ENCODE measurements at regions not wholly inside any gene's neighbourhood (a gene's known extent, or its start where the extent isn't known, plus 50 kb on each side); places are given as distances from the start of the nearest gene placed in this dataset.
A peak's percentile ranks its signal among the peaks of the same experiment; 100 is the strongest.

GRCh38 chr2:7428454-7429204, 511.4 kb downstream of the RNF144A start:
- Mint-ChIP-seq H3K4me1 (peaks cover 50% of the 10 kb centered on the region), H3K36me3 (no peaks in the 10 kb centered on the region), H3K27me3 (ENCODE audit: low read depth in 3 of 3) (peaks cover 0 to 1% (median 0%) of the 10 kb centered on the region in 3 donors), H3K9me3 (peaks cover 0 to 2% (median 0%) of the 10 kb centered on the region in 7 donors), H3K4me3 (peak overlapping the region in 1 of 2 donors; percentile 8), H3K27ac (peak overlapping the region in 5 of 7 donors; percentile 35 to 84 (median 66))
- Histone ChIP-seq H3K4me1 (ENCODE audit: control insufficient read depth in 1 of 2, insufficient read depth in 2 of 2, low read length in 2 of 2) (peaks cover 53 to 58% of the 10 kb centered on the region in 2 donors), H3K27ac (ENCODE audit: low read depth in 1 of 2, low read length in 2 of 2) (peak overlapping the region in 1 of 2 donors; percentile 46), H2AFZ (ENCODE audit: insufficient read depth, low read depth, low read length, poor library complexity, severe bottlenecking) (peak overlapping the region; percentile 2), H3K9me3 (replicated peaks in 1 of 2; ENCODE audit: control insufficient read depth in 1 of 2, insufficient read depth in 1 of 2, low read length in 2 of 2) (no peaks in the 10 kb centered on the region), H3K27me3 (ENCODE audit: control insufficient read depth in 2 of 2, insufficient read depth in 2 of 2, low read length in 2 of 2) (no peaks in the 10 kb centered on the region), H4K20me1 (ENCODE audit: insufficient read depth, low read length) (no peaks in the 10 kb centered on the region), H3K9ac (ENCODE audit: insufficient read depth, low read length, poor library complexity, severe bottlenecking) (no peak overlapping the region), H3K36me3 (replicated peaks in 1 of 2; ENCODE audit: control insufficient read depth in 1 of 2, insufficient read depth in 2 of 2, low read length in 2 of 2) (no peaks in the 10 kb centered on the region), H3K4me2 (replicated peaks; ENCODE audit: extremely low read depth, low read length, poor library complexity, severe bottlenecking) (no peak overlapping the region), H3K79me2 (ENCODE audit: insufficient read depth, low read length) (no peaks in the 10 kb centered on the region), H3K4me3 (replicated peaks in 1 of 3; ENCODE audit: low read depth in 2 of 3, low read length in 3 of 3) (peak overlapping the region in 1 of 3 experiments; percentile 31)
- TF ChIP-seq CTCF (IDR thresholded peaks at IDR 0.05): no peak
- peak; percentile 19 to 31 (median 27) for DNase-seq
- 79% methylated on average over 9 of the region's 15 CpGs for WGBS (ENCODE audit: insufficient coverage)
- intact Hi-C loops (cut with micrococcal nuclease): loop anchor here (2.0 to 5.0 kb wide), 2 partner anchors 244 to 1334 kb away; no protein-coding TSS in a partner anchor

DNA sequence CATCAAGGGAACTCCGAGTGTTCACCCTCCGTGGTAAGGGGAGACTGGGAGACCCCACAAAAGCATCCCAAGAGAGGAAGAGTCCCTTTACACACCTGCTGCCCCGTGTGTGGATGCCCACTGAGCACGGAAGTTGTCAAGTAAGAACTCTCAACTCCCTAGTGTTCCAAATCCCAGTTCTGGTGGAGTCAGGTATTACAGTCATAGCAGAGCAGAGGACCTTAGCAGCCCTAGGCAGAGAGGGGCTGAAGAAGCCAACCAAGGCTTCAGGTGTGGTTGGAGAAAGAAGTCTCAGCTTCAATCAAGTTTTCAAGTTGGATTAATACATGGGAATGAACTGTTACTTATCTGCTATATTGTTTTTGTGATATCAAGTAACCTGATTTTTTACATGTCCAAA, 512.5 kb downstream of the RNF144A start:
- H3K36me3 ChIP-seq (replicated peaks in 1 of 2; ENCODE audit: control insufficient read depth in 1 of 2, insufficient read depth in 2 of 2, low read length in 2 of 2): no peaks in the 10 kb centered on the region
- Mint-ChIP-seq H3K9me3 (peaks cover 0 to 3% (median 0%) of the 10 kb centered on the region in 7 donors), H3K27me3 (ENCODE audit: low read depth in 3 of 3) (no peaks in the 10 kb centered on the region), H3K36me3 (no peaks in the 10 kb centered on the region), H3K4me1 (peaks cover 52% of the 10 kb centered on the region), H3K27ac (no peak overlapping the region), H3K4me3 (no peak overlapping the region)
- peak overlapping the region; percentile 2 for H2AFZ ChIP-seq (ENCODE audit: insufficient read depth, low read depth, low read length, poor library complexity, severe bottlenecking)
- no peaks in the 10 kb centered on the region for H4K20me1 ChIP-seq (ENCODE audit: insufficient read depth, low read length)
- H3K4me2 ChIP-seq (replicated peaks; ENCODE audit: extremely low read depth, low read length, poor library complexity, severe bottlenecking): no peak overlapping the region
- no peak overlapping the region for H3K9ac ChIP-seq (ENCODE audit: insufficient read depth, low read length, poor library complexity, severe bottlenecking)
- no peaks in the 10 kb centered on the region for H3K9me3 ChIP-seq (replicated peaks in 1 of 2; ENCODE audit: control insufficient read depth in 1 of 2, insufficient read depth in 1 of 2, low read length in 2 of 2)
- no peaks in the 10 kb centered on the region for H3K79me2 ChIP-seq (ENCODE audit: insufficient read depth, low read length)
- no peak overlapping the region for H3K4me3 ChIP-seq (replicated peaks in 1 of 3; ENCODE audit: low read depth in 2 of 3, low read length in 3 of 3)
- H3K27ac ChIP-seq (ENCODE audit: low read depth in 1 of 2, low read length in 2 of 2): no peak overlapping the region
- no peak for DNase-seq
- no peak for TF ChIP-seq CTCF (IDR thresholded peaks at IDR 0.05)
- peaks cover 53 to 58% of the 10 kb centered on the region in 2 donors for H3K4me1 ChIP-seq (ENCODE audit: control insufficient read depth in 1 of 2, insufficient read depth in 2 of 2, low read length in 2 of 2)
- H3K27me3 ChIP-seq (ENCODE audit: control insufficient read depth in 2 of 2, insufficient read depth in 2 of 2, low read length in 2 of 2): no peaks in the 10 kb centered on the region
- intact Hi-C loops (cut with micrococcal nuclease): loop anchor here (2.0 to 5.0 kb wide), 2 partner anchors 243 to 1333 kb away; no protein-coding TSS in a partner anchor
- 100% methylated on average over 2 of the region's 4 CpGs for WGBS (ENCODE audit: insufficient coverage)

All from CD14-positive monocyte (primary cell).